Stimulated activated naive B cell treated with anti-CD40 and anti-IgM and Interleukin-4, amounts not matched to agents 10 μg/mL and 1 μg/mL and 100 μg/mL, for 72 hours (primary cell): ENCODE measurements at regions not wholly inside any gene's neighbourhood (a gene's known extent, or its start where the extent isn't known, plus 50 kb on each side); places are given as distances from the start of the nearest gene placed in this dataset.

Source experiments
- ATAC-seq, 2 donors: fragments of 150-1000 bp; cut with Tn5 transposase; replicated peaks; 2 replicates each; pipeline ENCODE4 v1.10.0; 2021; ENCODE audit warnings: moderate library complexity in 1 of 2
- DNase-seq: peaks from one replicate; pipeline ENCODE4 v3.0.0; 2021
- H3K27ac Mint-ChIP-seq: one replicate; pipeline ENCODE4 v1.8.0; 2022; ENCODE audit warnings: mild to moderate bottlenecking, mixed read lengths
- H3K27me3 Mint-ChIP-seq, 2 donors: one replicate each; pipeline ENCODE4 v1.8.0; 2022; ENCODE audit warnings: mixed read lengths in 2 of 2
- H3K36me3 Mint-ChIP-seq, 2 donors: one replicate each; pipeline ENCODE4 v1.8.0; 2022; ENCODE audit warnings: mixed read lengths in 2 of 2, mild to moderate bottlenecking in 1 of 2
- H3K4me1 Mint-ChIP-seq, 2 donors: one replicate each; pipeline ENCODE4 v1.8.0; 2022; ENCODE audit warnings: mixed read lengths in 2 of 2, mild to moderate bottlenecking in 1 of 2
- H3K4me3 Mint-ChIP-seq, 2 donors: one replicate each; pipeline ENCODE4 v1.8.0; 2022; ENCODE audit warnings: mild to moderate bottlenecking in 2 of 2, mixed read lengths in 2 of 2, moderate library complexity in 1 of 2
- H3K9me3 Mint-ChIP-seq, 2 donors: one replicate each; pipeline ENCODE4 v1.8.0; 2022; ENCODE audit warnings: mixed read lengths in 2 of 2, mild to moderate bottlenecking in 1 of 2

GRCh38 chr6:19041906-19042305 is 654.8 kb downstream of the RNF144B start:
- ATAC-seq (no peak), DNase-seq (no peak)
- no peaks in the 10 kb centered on the region for H3K27me3 Mint-ChIP-seq
- no peaks in the 10 kb centered on the region for H3K4me1 Mint-ChIP-seq
- no peaks in the 10 kb centered on the region for H3K36me3 Mint-ChIP-seq
- H3K27ac Mint-ChIP-seq = no peak overlapping the region
- H3K9me3 Mint-ChIP-seq = no peaks in the 10 kb centered on the region
- no peak overlapping the region for H3K4me3 Mint-ChIP-seq

- Mint-ChIP-seq H3K9me3 (peaks cover 0 to 1% of the 10 kb centered on the region in 2 donors), H3K4me3 (no peak overlapping the region), H3K36me3 (no peaks in the 10 kb centered on the region), H3K27ac (no peak overlapping the region), H3K4me1 (no peaks in the 10 kb centered on the region), H3K27me3 (no peaks in the 10 kb centered on the region)
- ATAC-seq (no peak), DNase-seq (no peak)
Observed at GRCh38 chr6:19042420-19042819, 655.3 kb downstream of the RNF144B start.

- H3K27me3 Mint-ChIP-seq = no peaks in the 10 kb centered on the region
- no peak overlapping the region for H3K4me3 Mint-ChIP-seq
- H3K9me3 Mint-ChIP-seq = peaks cover 9 to 13% of the 10 kb centered on the region in 2 donors
- H3K4me1 Mint-ChIP-seq = no peaks in the 10 kb centered on the region
- no peaks in the 10 kb centered on the region for H3K36me3 Mint-ChIP-seq
- no peak for ATAC-seq
- no peak for DNase-seq
- H3K27ac Mint-ChIP-seq = no peak overlapping the region
Observed at GRCh38 chr6:19050765-19051164, 663.6 kb downstream of the RNF144B start.

- Mint-ChIP-seq H3K27me3 (no peaks in the 10 kb centered on the region), H3K4me1 (no peaks in the 10 kb centered on the region), H3K9me3 (peaks cover 13 to 14% of the 10 kb centered on the region in 2 donors)
Observed at GRCh38 chr6:19052219-19052618, 665.1 kb downstream of the RNF144B start.

GRCh38 chr6:19059102-19059501 is 672.0 kb downstream of the RNF144B start:
- no peaks in the 10 kb centered on the region for H3K36me3 Mint-ChIP-seq
- H3K27me3 Mint-ChIP-seq = no peaks in the 10 kb centered on the region
- no peaks in the 10 kb centered on the region for H3K4me1 Mint-ChIP-seq
- ATAC-seq (no peak), DNase-seq (no peak)
- H3K27ac Mint-ChIP-seq = no peak overlapping the region
- peaks cover 4 to 13% of the 10 kb centered on the region in 2 donors for H3K9me3 Mint-ChIP-seq
- H3K4me3 Mint-ChIP-seq = no peak overlapping the region

More at GRCh38 chr6:19052219-19052618, 665.1 kb downstream of the RNF144B start:
- no peak overlapping the region for H3K4me3 Mint-ChIP-seq
- no peak overlapping the region for H3K27ac Mint-ChIP-seq
- DNase-seq (no peak), ATAC-seq (no peak)
- H3K36me3 Mint-ChIP-seq = no peaks in the 10 kb centered on the region

GRCh38 chr6:19067165-19067564 is 680.0 kb downstream of the RNF144B start:
- H3K27ac Mint-ChIP-seq = no peak overlapping the region
- H3K36me3 Mint-ChIP-seq = no peaks in the 10 kb centered on the region
- DNase-seq (no peak), ATAC-seq (no peak)
- no peak overlapping the region for H3K4me3 Mint-ChIP-seq
- no peaks in the 10 kb centered on the region for H3K27me3 Mint-ChIP-seq
- H3K4me1 Mint-ChIP-seq = no peaks in the 10 kb centered on the region
- peaks cover 5 to 14% of the 10 kb centered on the region in 2 donors for H3K9me3 Mint-ChIP-seq

- H3K36me3 Mint-ChIP-seq = no peaks in the 10 kb centered on the region
- H3K4me1 Mint-ChIP-seq = no peaks in the 10 kb centered on the region
- ATAC-seq (no peak), DNase-seq (no peak)
- no peak overlapping the region for H3K27ac Mint-ChIP-seq
- H3K9me3 Mint-ChIP-seq = peaks cover 5 to 13% of the 10 kb centered on the region in 2 donors
- H3K4me3 Mint-ChIP-seq = no peak overlapping the region
- H3K27me3 Mint-ChIP-seq = no peaks in the 10 kb centered on the region
Observed at GRCh38 chr6:19070520-19070919, 683.4 kb downstream of the RNF144B start.

- Mint-ChIP-seq H3K36me3 (no peaks in the 10 kb centered on the region), H3K4me3 (no peak overlapping the region), H3K27ac (no peak overlapping the region), H3K9me3 (peaks cover 0 to 4% of the 10 kb centered on the region in 2 donors), H3K27me3 (no peaks in the 10 kb centered on the region), H3K4me1 (no peaks in the 10 kb centered on the region)
- DNase-seq (no peak), ATAC-seq (no peak)
Observed at GRCh38 chr6:19083801-19084200, 696.7 kb downstream of the RNF144B start.

GRCh38 chr6:19086480-19086879 is 699.3 kb downstream of the RNF144B start:
- Mint-ChIP-seq H3K9me3 (peaks cover 0 to 2% of the 10 kb centered on the region in 2 donors), H3K4me3 (no peak overlapping the region), H3K27ac (no peak overlapping the region), H3K4me1 (no peaks in the 10 kb centered on the region), H3K36me3 (no peaks in the 10 kb centered on the region), H3K27me3 (no peaks in the 10 kb centered on the region)
- no peak for ATAC-seq
- no peak for DNase-seq

GRCh38 chr6:19087296-19087695 is 700.1 kb downstream of the RNF144B start:
- ATAC-seq (no peak), DNase-seq (no peak)
- no peak overlapping the region for H3K27ac Mint-ChIP-seq
- H3K4me3 Mint-ChIP-seq = no peak overlapping the region
- no peaks in the 10 kb centered on the region for H3K27me3 Mint-ChIP-seq
- H3K36me3 Mint-ChIP-seq = no peaks in the 10 kb centered on the region
- H3K4me1 Mint-ChIP-seq = no peaks in the 10 kb centered on the region
- H3K9me3 Mint-ChIP-seq = peaks cover 0 to 2% of the 10 kb centered on the region in 2 donors

- no peaks in the 10 kb centered on the region for H3K27me3 Mint-ChIP-seq
Observed at GRCh38 chr6:19087897-19088296, 700.7 kb downstream of the RNF144B start.

GRCh38 chr6:19100752-19101151 is 713.6 kb downstream of the RNF144B start:
- no peaks in the 10 kb centered on the region for H3K36me3 Mint-ChIP-seq
- H3K27ac Mint-ChIP-seq = no peak overlapping the region
- H3K4me3 Mint-ChIP-seq = no peak overlapping the region
- H3K9me3 Mint-ChIP-seq = peaks cover 4 to 15% of the 10 kb centered on the region in 2 donors
- ATAC-seq (no peak), DNase-seq (no peak)
- H3K27me3 Mint-ChIP-seq = no peaks in the 10 kb centered on the region
- no peaks in the 10 kb centered on the region for H3K4me1 Mint-ChIP-seq

More at GRCh38 chr6:19087897-19088296, 700.7 kb downstream of the RNF144B start:
- Mint-ChIP-seq H3K27ac (no peak overlapping the region), H3K4me3 (no peak overlapping the region), H3K4me1 (no peaks in the 10 kb centered on the region), H3K9me3 (peaks cover 0 to 4% of the 10 kb centered on the region in 2 donors), H3K36me3 (no peaks in the 10 kb centered on the region)
- ATAC-seq (no peak), DNase-seq (no peak)

GRCh38 chr6:19102936-19103335 is 715.8 kb downstream of the RNF144B start:
- Mint-ChIP-seq H3K4me1 (no peaks in the 10 kb centered on the region), H3K27me3 (no peaks in the 10 kb centered on the region), H3K36me3 (no peaks in the 10 kb centered on the region), H3K4me3 (no peak overlapping the region), H3K9me3 (peaks cover 7 to 21% of the 10 kb centered on the region in 2 donors), H3K27ac (no peak overlapping the region)
- DNase-seq (no peak), ATAC-seq (no peak)

GRCh38 chr6:19107468-19107867 is 720.3 kb downstream of the RNF144B start:
- Mint-ChIP-seq H3K27ac (no peak overlapping the region), H3K27me3 (no peaks in the 10 kb centered on the region), H3K36me3 (no peaks in the 10 kb centered on the region), H3K4me3 (no peak overlapping the region), H3K9me3 (peaks cover 16 to 32% of the 10 kb centered on the region in 2 donors), H3K4me1 (no peaks in the 10 kb centered on the region)
- DNase-seq (no peak), ATAC-seq (no peak)

GRCh38 chr6:19121521-19121920 is 715.6 kb upstream of the ID4 start:
- ATAC-seq (no peak), DNase-seq (no peak)
- H3K27ac Mint-ChIP-seq = no peak overlapping the region
- no peaks in the 10 kb centered on the region for H3K27me3 Mint-ChIP-seq
- peaks cover 4% of the 10 kb centered on the region in 2 donors for H3K9me3 Mint-ChIP-seq
- H3K36me3 Mint-ChIP-seq = no peaks in the 10 kb centered on the region
- H3K4me3 Mint-ChIP-seq = no peak overlapping the region
- no peaks in the 10 kb centered on the region for H3K4me1 Mint-ChIP-seq

GRCh38 chr6:19127081-19127480 is 710.1 kb upstream of the ID4 start:
- no peaks in the 10 kb centered on the region for H3K36me3 Mint-ChIP-seq
- H3K27ac Mint-ChIP-seq = no peak overlapping the region
- no peak overlapping the region for H3K4me3 Mint-ChIP-seq
- H3K4me1 Mint-ChIP-seq = no peaks in the 10 kb centered on the region
- H3K9me3 Mint-ChIP-seq = peaks cover 0 to 5% of the 10 kb centered on the region in 2 donors
- ATAC-seq (no peak), DNase-seq (no peak)
- H3K27me3 Mint-ChIP-seq = no peaks in the 10 kb centered on the region
